HL-60 (cell line): ENCODE measurements at regions not wholly inside any gene's neighbourhood (a gene's known extent, or its start where the extent isn't known, plus 50 kb on each side); places are given as distances from the start of the nearest gene placed in this dataset.

Source experiments
- CTCF ChIP-seq: IDR thresholded peaks from one replicate; pipeline ENCODE4 v1.5.1; 2011; ENCODE audit warnings: low read length, control low read depth, inconsistent platforms; ENCODE audit not compliant: insufficient read depth
- POLR2AphosphoS5 ChIP-seq: IDR thresholded peaks from 2 replicates; pipeline ENCODE4 v1.6.1; 2012; ENCODE audit warnings: low read depth
- REST ChIP-seq: IDR thresholded peaks from 2 replicates; pipeline ENCODE4 v1.6.1; 2012; ENCODE audit warnings: low read depth; ENCODE audit not compliant: insufficient replicate concordance
- SPI1 ChIP-seq: IDR thresholded peaks from 2 replicates; pipeline ENCODE4 v1.6.1; 2012; ENCODE audit warnings: low read depth, mild to moderate bottlenecking, borderline replicate concordance

GRCh38 chr11:103731670-103732069, 304.8 kb upstream of the DDI1 start:
- TF ChIP-seq REST (no peak), CTCF (no peak), POLR2AphosphoS5 (no peak), SPI1 (no peak)
